HG02642 (cell line): ENCODE measurements at regions not wholly inside any gene's neighbourhood (a gene's known extent, or its start where the extent isn't known, plus 50 kb on each side); places are given as distances from the start of the nearest gene placed in this dataset.

Experiments
- ATAC-seq: cut with Tn5 transposase; IDR thresholded peaks from one replicate; pipeline ENCODE4 v1.9.1; 2021; ENCODE audit warnings: mild to moderate bottlenecking; ENCODE audit not compliant: unreplicated experiment, poor library complexity

DNA sequence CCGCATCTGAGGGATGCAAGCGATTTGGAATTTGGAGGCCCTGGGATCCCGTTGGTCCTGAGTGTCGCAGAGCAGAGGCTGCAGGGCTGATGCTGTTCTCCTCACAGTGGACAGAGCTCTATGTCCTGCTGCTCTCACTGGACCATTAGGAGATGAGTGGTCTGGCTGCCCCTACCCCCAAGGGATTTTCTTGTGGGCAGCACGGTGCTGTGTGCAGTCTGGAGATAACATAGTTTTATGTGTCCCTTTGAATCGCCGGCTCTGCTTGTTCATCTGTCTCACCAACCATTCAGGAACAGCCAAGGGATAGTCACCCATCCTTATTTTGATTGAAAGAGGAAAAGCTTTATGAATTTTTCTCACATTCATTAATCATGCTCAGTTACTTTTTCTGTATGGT lies 49.9 kb downstream of the CHRM3 start:
- ATAC-seq: no peak

DNA sequence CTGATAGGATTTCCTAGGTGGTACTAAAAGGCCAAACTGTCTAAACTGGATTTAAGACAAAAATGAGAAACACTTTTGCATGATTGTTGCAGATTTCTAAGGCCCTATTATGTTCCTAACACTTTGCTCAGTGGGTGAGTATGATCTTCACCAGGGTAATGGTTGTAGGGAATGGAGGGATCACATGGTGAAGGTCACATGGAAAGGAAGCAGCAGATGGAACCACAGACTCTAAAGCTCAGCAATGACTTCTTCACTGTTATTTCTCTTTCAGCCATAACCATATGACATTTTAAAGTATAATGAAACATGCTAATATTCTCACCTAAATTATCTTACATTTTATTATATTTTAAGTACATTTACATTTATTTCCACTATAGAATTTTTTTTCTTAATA lies 51.5 kb downstream of the CHRM3 start:
- no peak for ATAC-seq

DNA sequence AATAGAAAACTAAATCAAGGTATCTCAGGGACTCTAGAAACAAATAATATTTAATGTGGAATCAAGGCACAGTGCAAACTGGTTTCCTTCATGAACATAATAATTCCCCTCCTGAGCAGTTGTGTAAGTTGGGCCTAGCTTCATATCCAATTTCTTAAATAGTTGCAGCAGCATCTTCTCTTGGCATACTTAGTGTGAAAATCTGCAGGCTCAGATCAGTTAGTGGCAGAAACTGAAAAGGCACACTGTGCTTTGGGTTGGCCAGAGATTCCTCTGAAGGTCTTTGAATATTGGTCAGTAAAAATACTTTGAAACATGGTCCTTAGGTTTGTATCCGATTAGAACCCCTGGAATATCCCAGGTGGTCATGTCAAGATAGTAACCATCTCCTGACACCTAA lies 52.5 kb downstream of the CHRM3 start:
- ATAC-seq: no peak

DNA sequence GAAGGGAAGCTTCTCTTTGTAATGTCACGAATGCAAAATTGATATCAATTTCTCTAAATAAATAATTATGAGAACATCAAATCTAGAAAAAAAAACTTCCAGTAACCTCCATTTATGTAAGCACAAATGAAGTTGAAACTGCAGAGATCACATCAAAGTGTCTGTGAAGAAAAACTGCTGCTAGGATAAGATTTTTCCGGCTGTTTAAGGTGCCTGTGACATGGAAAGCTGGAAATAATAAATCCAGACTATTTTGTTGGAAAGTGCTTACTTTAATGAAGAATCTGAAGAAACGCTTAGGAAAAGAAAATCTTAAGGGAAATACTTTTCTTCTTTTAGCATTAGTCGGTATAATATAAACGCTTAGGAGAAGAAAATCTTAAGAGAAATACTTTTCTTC lies 57.0 kb downstream of the CHRM3 start:
- no peak for ATAC-seq

DNA sequence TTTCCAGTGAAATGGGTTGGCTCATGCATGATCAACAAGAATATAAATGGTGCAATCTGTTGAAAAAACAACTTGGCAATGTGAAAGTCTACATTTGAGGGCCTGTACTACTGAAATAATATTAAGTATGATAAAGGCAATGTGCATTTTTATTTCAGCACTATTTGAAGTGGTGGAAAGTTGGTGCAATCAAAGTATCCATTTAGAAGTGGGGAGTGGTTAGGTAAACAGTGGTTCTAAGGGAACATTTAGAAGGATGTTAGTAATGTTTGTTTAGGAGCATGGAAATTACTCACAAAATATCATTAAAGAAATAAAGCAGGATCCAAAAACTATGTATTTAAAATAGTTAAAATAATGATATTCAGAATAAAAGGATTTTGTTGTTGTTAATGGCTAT lies 60.2 kb downstream of the CHRM3 start:
- ATAC-seq: no peak

DNA sequence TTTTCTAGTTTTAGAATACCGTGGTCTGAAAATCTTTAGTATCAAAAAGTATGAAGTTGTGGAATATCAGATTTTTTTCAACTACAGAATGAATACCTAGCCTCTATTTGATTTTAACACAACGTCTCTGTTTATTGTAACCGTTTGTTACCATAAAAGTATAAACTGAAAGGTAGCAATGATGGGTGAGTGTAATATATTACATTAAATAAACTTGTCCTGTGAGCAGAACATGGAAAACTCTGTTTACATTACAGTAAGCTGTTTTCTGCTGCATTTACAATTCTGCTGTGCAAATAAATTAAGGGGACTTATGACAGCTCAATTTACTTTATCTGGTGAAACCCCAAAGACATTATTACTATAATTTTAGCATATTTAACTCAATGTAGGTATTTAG lies 62.5 kb downstream of the CHRM3 start:
- no peak for ATAC-seq

DNA sequence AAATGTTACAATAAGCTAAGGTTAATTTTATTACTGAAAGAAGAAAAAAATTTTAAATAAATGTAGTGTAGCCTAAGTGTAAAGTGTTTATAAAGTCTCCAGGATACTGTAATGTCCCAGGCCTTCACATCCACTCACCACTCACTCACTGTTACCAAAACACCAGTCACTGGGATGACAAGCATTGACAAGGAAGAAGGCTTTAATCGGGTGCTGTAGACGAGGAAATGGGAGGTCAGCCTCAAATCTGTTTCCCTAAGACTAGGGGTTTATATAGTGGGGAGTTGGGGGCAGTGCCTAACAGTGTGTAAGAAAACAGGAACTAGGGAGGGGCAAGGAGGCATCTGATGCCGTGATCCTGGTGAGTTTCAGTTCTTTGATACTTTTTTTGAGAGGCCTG lies 69.4 kb downstream of the CHRM3 start:
- ATAC-seq: no peak

DNA sequence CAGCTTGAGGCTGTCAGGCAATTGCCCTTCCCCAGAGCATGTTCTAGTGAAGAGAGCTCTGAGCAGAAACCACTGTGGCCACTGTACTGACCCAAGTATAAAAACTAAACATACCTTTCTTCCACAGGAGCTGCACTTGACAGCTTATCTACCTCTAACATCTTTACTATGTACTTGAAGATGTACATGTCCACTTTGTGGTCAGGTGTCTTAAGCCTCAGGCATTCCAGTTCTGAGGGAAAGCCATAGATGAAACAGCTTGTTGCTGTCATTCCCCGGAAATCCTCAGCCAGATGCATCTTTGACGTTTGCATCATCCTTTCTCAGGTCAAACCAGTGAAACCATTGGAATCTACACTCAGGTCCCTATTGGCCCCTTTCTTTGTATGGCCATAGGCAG lies 70.4 kb downstream of the CHRM3 start:
- ATAC-seq: no peak

DNA sequence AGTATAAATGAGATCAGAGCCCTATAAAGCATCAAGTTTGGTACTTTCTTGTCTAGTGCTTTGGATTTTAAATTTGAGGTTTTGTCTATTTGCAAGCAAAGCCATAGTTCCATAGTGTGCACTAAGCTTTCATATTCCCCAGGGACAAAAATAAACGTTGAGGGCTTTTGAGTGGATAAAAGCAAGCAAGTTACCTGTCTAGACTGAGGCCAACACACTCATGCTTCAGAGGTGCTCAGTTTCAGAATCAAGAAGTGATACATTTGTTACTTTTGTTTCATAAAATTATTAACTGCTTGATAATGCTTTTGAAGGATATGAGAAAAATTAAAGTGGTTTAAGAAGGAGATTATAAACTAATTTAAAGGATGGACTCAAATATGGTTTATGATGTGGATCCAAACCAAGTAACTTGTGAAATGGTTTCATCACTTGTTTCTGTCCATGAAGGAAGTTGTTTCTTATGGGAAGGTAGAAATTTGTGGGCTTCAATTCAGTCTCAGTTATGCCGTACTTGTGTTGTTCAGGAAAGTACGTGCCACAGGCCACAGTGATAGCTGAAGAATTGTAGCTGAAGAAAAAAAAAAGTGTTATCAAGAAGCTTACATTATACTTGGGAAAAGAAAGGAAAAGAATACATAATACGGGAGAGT lies 71.2 kb downstream of the CHRM3 start:
- peak; percentile 65 for ATAC-seq

DNA sequence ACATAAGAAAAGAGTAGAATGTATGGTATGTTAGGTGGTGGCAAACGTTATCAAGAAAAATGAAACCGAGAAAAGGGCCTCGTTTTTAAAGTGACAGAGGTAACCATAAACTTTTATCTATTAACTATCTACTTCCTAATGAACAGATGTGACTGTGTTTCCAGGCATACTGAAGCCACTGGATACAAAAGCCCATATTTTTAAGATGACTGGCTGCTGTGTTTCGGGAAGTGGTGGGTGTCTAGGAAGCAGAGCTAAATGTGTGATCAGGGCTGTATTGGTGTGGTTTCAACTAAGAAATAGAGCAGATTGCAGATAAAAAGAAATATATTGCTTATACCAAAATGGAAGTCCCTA lies 71.8 kb downstream of the CHRM3 start:
- peak; percentile 69 for ATAC-seq

DNA sequence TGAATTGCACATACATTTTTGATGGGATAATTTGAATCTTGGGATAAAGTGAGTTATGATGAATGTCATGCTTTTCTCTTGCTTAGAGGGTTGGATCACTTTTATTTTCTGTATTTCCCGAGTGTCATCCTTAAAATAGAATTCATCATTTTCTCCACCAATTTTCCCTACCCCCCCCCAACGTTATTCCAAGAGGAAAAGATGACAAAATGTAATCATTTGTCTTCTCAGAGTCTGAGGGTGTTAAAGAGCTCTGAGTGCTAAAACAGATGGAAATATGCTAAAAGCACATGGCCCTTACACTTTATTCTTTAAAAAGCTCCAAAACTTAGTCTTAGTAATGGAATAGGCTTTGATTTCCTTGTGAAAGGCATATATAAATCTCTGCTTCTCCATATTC lies 81.4 kb downstream of the CHRM3 start:
- no peak for ATAC-seq

DNA sequence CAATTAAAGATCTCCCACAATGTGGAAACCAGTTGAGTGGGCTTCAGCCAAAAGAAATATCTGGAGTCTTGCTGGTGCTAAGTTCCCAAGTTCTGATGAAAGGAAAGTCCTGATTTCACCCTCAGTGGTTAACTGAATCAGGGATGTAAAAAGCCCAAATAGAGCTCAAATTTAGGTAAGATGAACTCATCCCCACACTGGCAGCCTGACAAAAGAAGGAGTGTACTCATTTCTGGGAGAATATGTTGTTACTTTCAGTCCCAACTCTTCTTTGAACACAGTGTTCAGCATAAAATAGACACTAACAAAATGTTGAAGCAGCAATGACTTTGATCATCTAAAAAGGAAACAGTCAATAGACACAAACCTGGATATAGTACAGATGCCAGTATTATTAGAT lies 91.7 kb downstream of the CHRM3 start:
- ATAC-seq: no peak

DNA sequence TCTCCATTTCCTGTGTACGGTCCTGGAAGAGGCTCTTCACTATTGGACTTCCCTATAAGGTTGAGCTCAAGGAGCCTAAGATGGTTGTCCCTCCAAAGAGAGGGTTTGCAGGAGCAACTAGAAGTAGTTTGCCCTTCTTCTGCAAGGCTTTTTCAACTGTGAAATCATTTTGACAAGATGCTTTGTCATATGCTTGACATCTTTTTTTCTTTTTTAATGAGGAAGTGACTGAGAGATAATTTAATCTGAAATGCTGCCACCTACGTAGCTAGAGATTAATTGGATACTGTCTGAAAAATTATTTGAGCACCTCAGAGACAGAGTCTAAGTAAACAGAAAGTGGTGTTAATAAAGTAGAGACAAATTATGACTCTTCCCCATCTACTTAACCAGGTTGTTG lies 97.0 kb downstream of the CHRM3 start:
- ATAC-seq: no peak

DNA sequence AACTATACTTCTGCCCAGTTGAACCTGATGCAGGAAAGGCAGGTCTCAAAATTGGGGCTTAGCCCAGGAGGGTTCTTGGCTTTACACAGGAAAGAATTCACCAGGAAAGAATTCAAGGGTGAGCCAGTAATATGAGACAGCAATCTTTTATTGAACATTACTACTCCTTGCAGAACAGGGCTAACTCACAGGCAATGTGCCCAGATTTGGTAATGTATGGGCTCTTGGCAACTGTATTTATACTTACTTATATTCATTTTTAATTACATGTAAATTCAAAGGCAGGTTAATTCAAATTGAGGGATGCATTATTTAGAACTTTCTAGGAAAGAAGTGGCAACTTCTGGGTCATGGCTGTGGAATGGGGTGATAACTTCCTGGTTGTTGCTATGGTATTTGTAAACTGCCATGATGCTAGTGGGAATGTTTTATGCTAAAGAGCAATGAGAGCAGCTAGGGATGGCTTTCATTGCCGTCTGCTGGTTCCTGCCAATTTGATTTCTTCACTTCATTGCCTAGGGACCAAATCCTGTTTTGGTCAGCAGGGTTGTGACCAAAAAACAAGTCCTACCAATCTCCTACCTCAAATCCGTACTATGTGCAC lies 107.5 kb downstream of the CHRM3 start:
- ATAC-seq: no peak

DNA sequence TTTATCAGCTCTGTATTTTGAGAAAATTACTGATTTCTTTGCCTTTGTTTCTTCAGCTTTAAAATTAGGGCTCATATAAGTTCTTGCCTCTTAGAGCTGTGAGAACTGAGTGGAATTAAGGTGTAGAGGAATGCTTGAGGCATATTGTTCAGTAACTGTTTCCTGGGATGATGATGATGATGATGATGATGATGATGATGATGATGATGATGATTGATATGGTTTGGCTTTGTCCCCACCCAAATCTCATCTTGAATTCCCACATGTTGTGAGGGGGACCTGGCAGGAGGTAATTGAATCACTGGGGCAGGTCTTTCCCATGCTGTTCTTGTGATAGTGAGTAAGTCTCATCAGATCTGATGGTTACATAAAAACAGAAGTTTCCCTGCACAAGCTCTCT lies 118.7 kb downstream of the CHRM3 start:
- ATAC-seq: no peak

DNA sequence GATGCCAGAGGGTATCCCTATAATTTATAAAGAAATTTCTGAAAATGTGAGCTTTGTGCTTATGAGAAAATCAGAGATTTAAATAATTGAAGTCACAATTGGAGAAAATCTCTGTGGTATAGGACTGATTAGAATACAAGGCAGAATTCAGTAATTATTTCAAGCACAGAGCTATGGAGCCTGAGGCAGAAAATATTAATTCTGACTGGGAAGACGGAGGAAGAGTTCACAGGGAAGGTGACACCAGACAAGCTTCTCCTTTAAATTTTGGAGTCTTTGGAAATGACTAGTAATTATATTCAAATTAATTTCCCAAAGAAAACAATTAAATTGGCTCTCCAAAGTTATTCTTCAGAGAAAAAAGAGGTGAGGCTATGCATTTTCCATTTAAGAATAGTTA lies 121.5 kb downstream of the CHRM3 start:
- no peak for ATAC-seq

DNA sequence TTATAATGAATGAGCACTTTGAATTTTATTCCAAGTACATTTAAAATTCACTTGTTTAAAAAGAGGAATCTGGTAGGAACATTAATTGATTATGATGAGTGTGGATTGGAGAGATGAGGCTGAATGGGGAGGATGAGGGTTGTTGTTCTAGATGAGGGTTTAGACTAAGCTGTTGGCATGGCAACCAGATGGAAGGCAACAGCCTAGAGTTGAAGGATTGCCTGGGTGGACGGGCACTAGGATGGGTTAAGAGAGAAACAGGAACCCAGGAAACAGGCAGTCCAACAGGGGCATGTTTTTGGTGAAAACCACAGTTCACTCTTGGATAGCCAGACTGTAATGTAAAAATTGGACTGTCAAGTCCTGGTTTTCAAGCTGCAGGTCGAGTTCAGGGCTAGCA lies 125.5 kb downstream of the CHRM3 start:
- ATAC-seq: no peak

DNA sequence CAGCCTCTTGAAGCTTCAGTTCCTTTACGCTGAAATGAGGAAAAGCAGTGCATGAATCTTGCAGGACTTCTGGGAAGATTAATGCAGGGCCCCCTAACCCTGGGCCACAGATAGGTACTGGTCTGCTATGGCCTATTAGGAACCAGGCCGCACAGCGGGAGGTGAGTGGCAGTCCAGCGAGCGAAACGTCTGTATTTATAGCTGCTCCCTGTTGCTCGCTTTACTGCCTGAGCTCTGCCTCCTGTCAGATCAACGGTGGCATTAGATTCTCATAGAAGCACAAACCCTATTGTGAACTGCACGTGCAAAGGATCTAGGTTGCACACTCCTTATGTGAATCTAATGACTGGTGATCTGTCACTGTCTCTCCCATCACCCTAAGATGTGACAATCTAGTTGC lies 130.2 kb downstream of the CHRM3 start:
- no peak for ATAC-seq

DNA sequence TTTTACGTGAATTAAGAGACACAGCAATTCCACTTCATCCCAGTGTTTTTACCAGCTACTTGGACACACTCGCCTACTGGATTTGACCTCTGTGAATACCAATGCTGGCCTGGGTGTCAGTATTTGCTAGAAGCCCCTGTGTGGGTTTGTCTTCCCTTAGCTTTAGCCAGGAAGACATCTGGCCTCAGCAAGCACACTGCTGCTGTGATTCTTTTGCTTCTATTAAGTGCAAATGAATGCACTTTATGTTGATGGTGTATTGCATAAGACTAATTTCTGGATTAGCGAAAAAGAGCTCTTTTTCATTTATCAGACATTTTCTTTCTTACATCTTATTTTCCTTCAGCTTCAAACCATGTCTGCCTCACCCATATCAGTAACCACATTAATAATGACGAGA lies 140.0 kb downstream of the CHRM3 start:
- ATAC-seq: no peak

DNA sequence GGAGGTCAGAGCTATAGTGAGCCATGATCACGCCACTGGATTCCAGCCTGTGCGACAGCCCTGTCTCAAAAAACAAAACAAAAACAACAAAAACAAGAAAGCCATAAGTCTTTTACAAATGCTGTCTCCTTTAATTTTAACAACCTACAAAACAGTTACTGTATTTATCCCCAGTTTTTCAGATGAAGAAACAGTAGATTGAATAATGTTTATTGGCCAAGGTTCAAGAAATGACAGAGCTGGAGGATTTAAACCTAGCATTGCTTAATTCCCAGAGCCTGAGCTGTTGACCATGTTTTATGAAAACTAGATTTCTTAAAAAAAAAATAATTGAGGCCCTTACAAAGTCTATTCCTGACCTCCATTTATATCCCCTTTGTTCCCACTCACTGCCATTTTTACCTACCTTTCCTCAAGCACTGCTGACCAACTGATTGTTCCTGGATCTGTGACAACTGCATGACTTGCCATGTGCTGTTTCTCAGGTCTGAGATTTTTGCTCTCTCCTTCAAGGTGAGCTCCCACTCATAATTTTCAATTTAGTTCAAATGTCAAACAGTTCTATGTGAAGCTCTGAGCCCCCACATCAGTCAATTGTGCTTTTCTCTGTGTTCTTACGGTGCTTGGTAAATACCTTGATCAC lies 140.8 kb downstream of the CHRM3 start:
- no peak for ATAC-seq

DNA sequence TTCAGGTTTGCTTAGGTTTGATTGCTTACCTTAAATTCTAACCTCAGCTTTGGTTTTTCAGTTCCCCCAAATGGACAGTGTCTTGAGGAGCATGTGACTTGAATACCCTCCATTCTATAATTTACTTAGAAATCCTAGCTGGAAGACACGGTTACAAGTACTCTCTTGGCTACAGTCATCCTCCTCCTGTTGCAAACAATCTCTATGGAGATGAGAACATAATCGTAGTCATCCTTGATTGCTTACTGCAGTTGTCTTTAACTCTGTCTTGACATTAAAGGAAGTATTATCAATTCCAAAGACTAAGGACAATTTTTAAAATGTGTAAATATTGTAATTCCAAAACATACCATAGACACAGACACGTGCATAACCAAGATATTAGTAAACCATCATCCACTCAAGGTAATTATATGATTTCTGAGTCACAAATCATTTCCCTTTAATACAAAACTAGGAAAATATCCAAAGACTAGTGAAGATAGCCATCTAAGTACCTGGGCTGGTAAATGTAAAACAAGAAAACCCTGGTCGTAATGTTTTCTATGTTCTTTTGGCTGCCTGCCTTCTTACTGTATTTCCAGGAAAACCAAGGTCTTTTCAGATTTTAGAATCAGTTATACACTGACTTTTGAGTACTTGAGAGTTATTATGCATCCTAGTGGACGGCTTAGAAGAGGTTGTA lies 149.9 kb downstream of the CHRM3 start:
- no peak for ATAC-seq

DNA sequence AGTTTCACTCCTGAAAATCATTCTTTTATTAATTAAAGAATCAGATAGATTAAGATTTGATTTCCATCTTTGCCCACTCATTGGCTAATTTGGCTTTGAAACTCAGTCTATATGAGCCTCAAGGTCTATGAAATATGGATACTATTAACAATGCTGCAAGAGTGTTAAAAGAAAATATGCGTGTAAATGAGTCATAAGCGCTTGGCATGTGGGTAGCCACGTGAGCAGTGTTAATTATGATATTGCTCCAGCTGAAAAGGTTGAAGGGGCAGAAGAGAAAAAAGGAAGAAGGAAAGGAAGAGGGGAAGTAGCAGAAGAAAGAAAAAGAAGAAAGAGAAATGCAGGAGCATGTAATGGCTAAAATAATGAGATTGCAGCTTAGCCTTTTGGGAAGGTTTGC lies 151.4 kb downstream of the CHRM3 start:
- no peak for ATAC-seq
